ENCODE measurements at regions not wholly inside any gene's neighbourhood (a gene's known extent, or its start where the extent isn't known, plus 50 kb on each side); places are given as distances from the start of the nearest gene placed in this dataset.
A peak's percentile ranks its signal among the peaks of the same experiment; 100 is the strongest.

- Mint-ChIP-seq H3K36me3 (ENCODE audit: low read depth) (no peaks in the 10 kb centered on the region), H3K9me3 (no peaks in the 10 kb centered on the region), H3K4me1 (ENCODE audit: low read depth) (peaks cover 40% of the 10 kb centered on the region), H3K4me3 (no peak overlapping the region), H3K27ac (no peak overlapping the region), H3K27me3 (ENCODE audit: insufficient read depth) (peaks cover 31% of the 10 kb centered on the region)
- no peak for TF ChIP-seq CTCF (IDR thresholded peaks at IDR 0.05)
- DNase-seq, result no peak
Observed at GRCh38 chr2:111705239-111705638, 178.8 kb downstream of the ANAPC1 start.

- Mint-ChIP-seq H3K4me3 (no peak overlapping the region), H3K27ac (no peak overlapping the region), H3K9me3 (no peaks in the 10 kb centered on the region), H3K36me3 (ENCODE audit: low read depth) (no peaks in the 10 kb centered on the region), H3K27me3 (ENCODE audit: insufficient read depth) (peaks cover 31% of the 10 kb centered on the region), H3K4me1 (ENCODE audit: low read depth) (peaks cover 39% of the 10 kb centered on the region)
- no peak for TF ChIP-seq CTCF (IDR thresholded peaks at IDR 0.05)
- peak; percentile 51 for DNase-seq
Observed at GRCh38 chr2:111705711-111706336, 178.2 kb downstream of the ANAPC1 start.

GRCh38 chr2:111706481-111707001, 177.5 kb downstream of the ANAPC1 start:
- TF ChIP-seq CTCF (IDR thresholded peaks at IDR 0.05), result no peak
- H3K4me3 Mint-ChIP-seq, result no peak overlapping the region
- 0 out of 2 replicates have a peak, but pooled peaks cover 4% of the 10 kb centered on the region for H3K36me3 Mint-ChIP-seq (ENCODE audit: low read depth)
- no peak overlapping the region for H3K27ac Mint-ChIP-seq
- peaks cover 4% of the 10 kb centered on the region for H3K9me3 Mint-ChIP-seq
- DNase-seq, result no peak
- peaks cover 38% of the 10 kb centered on the region for H3K27me3 Mint-ChIP-seq (ENCODE audit: insufficient read depth)
- H3K4me1 Mint-ChIP-seq (ENCODE audit: low read depth), result peaks cover 32% of the 10 kb centered on the region

DNA sequence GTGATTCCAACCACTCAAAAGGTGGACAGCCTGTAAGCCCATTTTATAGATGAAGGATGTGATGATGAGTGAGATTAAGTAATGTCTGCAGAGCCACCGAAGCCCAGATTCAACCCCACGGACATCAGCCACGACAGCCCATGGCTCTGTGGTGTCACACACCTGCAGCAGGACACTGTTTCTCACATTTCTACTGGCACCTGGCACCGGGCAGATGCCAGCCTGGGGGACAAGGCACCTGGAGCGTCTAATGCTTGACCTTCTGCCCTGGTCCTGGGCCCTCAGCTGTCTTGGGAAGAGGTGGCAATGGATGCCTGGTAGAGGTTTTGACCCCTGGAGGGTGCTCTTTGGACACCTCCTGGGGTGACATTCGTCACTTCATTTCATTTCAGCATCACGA, 176.3 kb downstream of the ANAPC1 start:
- Mint-ChIP-seq H3K27ac (no peak overlapping the region), H3K9me3 (peaks cover 15% of the 10 kb centered on the region), H3K4me3 (no peak overlapping the region), H3K4me1 (ENCODE audit: low read depth) (peaks cover 20% of the 10 kb centered on the region), H3K27me3 (ENCODE audit: insufficient read depth) (peaks cover 44% of the 10 kb centered on the region), H3K36me3 (ENCODE audit: low read depth) (peaks cover 14% of the 10 kb centered on the region)
- DNase-seq, result no peak
- no peak for TF ChIP-seq CTCF (IDR thresholded peaks at IDR 0.05)

- Mint-ChIP-seq H3K27ac (no peak overlapping the region), H3K36me3 (ENCODE audit: low read depth) (peaks cover 16% of the 10 kb centered on the region), H3K27me3 (ENCODE audit: insufficient read depth) (peaks cover 45% of the 10 kb centered on the region), H3K9me3 (peaks cover 16% of the 10 kb centered on the region), H3K4me3 (no peak overlapping the region), H3K4me1 (ENCODE audit: low read depth) (peaks cover 20% of the 10 kb centered on the region)
- no peak for DNase-seq
- TF ChIP-seq CTCF (IDR thresholded peaks at IDR 0.05), result no peak
Observed at GRCh38 chr2:111708476-111709180, 175.4 kb downstream of the ANAPC1 start.
